BLaER1 treated with 17β-estradiol and CSF1 and Interleukin-3, amounts not matched to agents 10 nM and 100 nM (cell line): ENCODE measurements at regions not wholly inside any gene's neighbourhood (a gene's known extent, or its start where the extent isn't known, plus 50 kb on each side); places are given as distances from the start of the nearest gene placed in this dataset.
"Not testable (repeated sequence)": the region's sequence is repeated elsewhere in the genome, so short reads cannot be mapped to it uniquely, and the experiment has no call there.

Experiments used
- H3K27ac ChIP-seq, 11 experiments: shearing (Covaris generic); formaldehyde crosslinking; 2 replicates each; pipeline ENCODE4 v1.8.1; 2022
- H3K27me3 ChIP-seq, 11 experiments: shearing (Covaris generic); formaldehyde crosslinking; 2 replicates each; pipeline ENCODE4 v1.8.1; 2022
- H3K36me3 ChIP-seq, 11 experiments: shearing (Covaris generic); formaldehyde crosslinking; 2 replicates each; pipeline ENCODE4 v1.8.1; 2022
- H3K4me1 ChIP-seq, 10 experiments: shearing (Covaris generic); formaldehyde crosslinking; 2 replicates each; pipeline ENCODE4 v1.8.1; 2022
- H3K4me2 ChIP-seq, 11 experiments: shearing (Covaris generic); formaldehyde crosslinking; 2 replicates each; pipeline ENCODE4 v1.8.1; 2022
- H3K4me3 ChIP-seq, 10 experiments: shearing (Covaris generic); formaldehyde crosslinking; 2 replicates each; pipeline ENCODE4 v1.8.1; 2022
- H3K9ac ChIP-seq, 11 experiments: shearing (Covaris generic); formaldehyde crosslinking; 2 replicates each; pipeline ENCODE4 v1.8.1; 2022
- H3K9me3 ChIP-seq, 11 experiments: shearing (Covaris generic); formaldehyde crosslinking; replicated peaks in 1 of 11; 2 replicates each; pipeline ENCODE4 v1.8.1; 2022
- H4K20me1 ChIP-seq, 11 experiments: shearing (Covaris generic); formaldehyde crosslinking; 2 replicates each; pipeline ENCODE4 v1.8.1; 2022
- Cebpa-rat ChIP-seq, 11 experiments: shearing (Covaris generic); IDR thresholded peaks; 2 replicates each; pipeline ENCODE4 v1.8.1; 2022

GRCh38 chr6:135622081-135622480 is 124.5 kb upstream of the AHI1 start:
- no peaks in the 10 kb centered on the region for H4K20me1 ChIP-seq
- H3K4me3 ChIP-seq, result no peak overlapping the region
- H3K4me1 ChIP-seq, result peaks cover 6 to 14% (median 12%) of the 10 kb centered on the region in 10 experiments; a peak in 16 of 20 replicates
- no peak for TF ChIP-seq Cebpa-rat (IDR thresholded peaks at IDR 0.05)
- H3K9ac ChIP-seq, result no peak overlapping the region
- peaks cover 8 to 19% (median 12%) of the 10 kb centered on the region in 11 experiments for H3K9me3 ChIP-seq
- no peak overlapping the region for H3K4me2 ChIP-seq
- H3K36me3 ChIP-seq, result no peaks in the 10 kb centered on the region; a peak in 1 of 22 replicates
- no peaks in the 10 kb centered on the region for H3K27me3 ChIP-seq
- H3K27ac ChIP-seq, result no peak overlapping the region

GRCh38 chr6:135623979-135624378 is 126.4 kb upstream of the AHI1 start:
- H3K9ac ChIP-seq, result no peak overlapping the region
- no peak for TF ChIP-seq Cebpa-rat (IDR thresholded peaks at IDR 0.05)

GRCh38 chr6:135624402-135625295 is 127.1 kb upstream of the AHI1 start:
- peaks cover 8 to 16% (median 12%) of the 10 kb centered on the region in 11 experiments for H3K9me3 ChIP-seq
- TF ChIP-seq Cebpa-rat (IDR thresholded peaks at IDR 0.05), result no peak
- H4K20me1 ChIP-seq, result no peaks in the 10 kb centered on the region
- no peak overlapping the region for H3K4me3 ChIP-seq
- no peaks in the 10 kb centered on the region for H3K27me3 ChIP-seq
- H3K4me2 ChIP-seq, result peak overlapping the region; percentile 26 to 52 (median 43)
- H3K27ac ChIP-seq, result no peak overlapping the region
- H3K36me3 ChIP-seq, result no peaks in the 10 kb centered on the region; a peak in 1 of 22 replicates
- H3K9ac ChIP-seq, result no peak overlapping the region
- peaks cover 6 to 14% (median 12%) of the 10 kb centered on the region in 10 experiments; a peak in 16 of 20 replicates for H3K4me1 ChIP-seq

More at GRCh38 chr6:135623979-135624378, 126.4 kb upstream of the AHI1 start:
- H3K27ac ChIP-seq, result no peak overlapping the region
- no peaks in the 10 kb centered on the region; a peak in 1 of 22 replicates for H3K36me3 ChIP-seq
- peaks cover 6 to 14% (median 12%) of the 10 kb centered on the region in 10 experiments; a peak in 16 of 20 replicates for H3K4me1 ChIP-seq
- peak overlapping the region; percentile 26 to 52 (median 43); a peak in 19 of 22 replicates for H3K4me2 ChIP-seq
- H3K9me3 ChIP-seq, result peaks cover 8 to 19% (median 12%) of the 10 kb centered on the region in 11 experiments
- no peaks in the 10 kb centered on the region for H3K27me3 ChIP-seq
- no peak overlapping the region for H3K4me3 ChIP-seq
- H4K20me1 ChIP-seq, result no peaks in the 10 kb centered on the region

GRCh38 chr6:135626001-135626400 is 128.5 kb upstream of the AHI1 start:
- H3K9ac ChIP-seq, H3K4me3 ChIP-seq, H4K20me1 ChIP-seq, H3K4me2 ChIP-seq, H3K27me3 ChIP-seq, H3K27ac ChIP-seq, H3K36me3 ChIP-seq: not testable (repeated sequence)
- Histone ChIP-seq H3K9me3 (peaks cover 8 to 16% (median 12%) of the 10 kb centered on the region in 11 experiments), H3K4me1 (peaks cover 6 to 14% (median 12%) of the 10 kb centered on the region in 10 experiments; a peak in 16 of 20 replicates)

- H3K9me3 ChIP-seq, result peaks cover 8 to 16% (median 12%) of the 10 kb centered on the region in 11 experiments
- no peaks in the 10 kb centered on the region for H3K27me3 ChIP-seq
- no peaks in the 10 kb centered on the region; a peak in 1 of 22 replicates for H3K36me3 ChIP-seq
- no peak overlapping the region for H3K27ac ChIP-seq
- H3K4me2 ChIP-seq, result no peak overlapping the region
- no peak for TF ChIP-seq Cebpa-rat (IDR thresholded peaks at IDR 0.05)
- no peaks in the 10 kb centered on the region for H4K20me1 ChIP-seq
- peaks cover 6 to 14% (median 12%) of the 10 kb centered on the region in 10 experiments; a peak in 16 of 20 replicates for H3K4me1 ChIP-seq
- H3K4me3 ChIP-seq, result no peak overlapping the region
- no peak overlapping the region for H3K9ac ChIP-seq
Measured at GRCh38 chr6:135627092-135627715, 129.7 kb upstream of the AHI1 start.

- H3K27ac ChIP-seq, result no peak overlapping the region
- H3K27me3 ChIP-seq, result no peaks in the 10 kb centered on the region
- no peaks in the 10 kb centered on the region; a peak in 1 of 22 replicates for H3K36me3 ChIP-seq
- TF ChIP-seq Cebpa-rat (IDR thresholded peaks at IDR 0.05), result no peak
- H3K9me3 ChIP-seq, result peaks cover 5 to 9% (median 7%) of the 10 kb centered on the region in 11 experiments
- H4K20me1 ChIP-seq, result no peaks in the 10 kb centered on the region
- H3K4me1 ChIP-seq, result no peaks in the 10 kb centered on the region
- no peak overlapping the region for H3K4me2 ChIP-seq
- H3K4me3 ChIP-seq, result no peak overlapping the region
- no peak overlapping the region for H3K9ac ChIP-seq
Measured at GRCh38 chr6:135630789-135631376, 133.3 kb upstream of the AHI1 start.

- no peak for TF ChIP-seq Cebpa-rat (IDR thresholded peaks at IDR 0.05)
- Histone ChIP-seq H3K4me2 (no peak overlapping the region), H3K4me1 (no peaks in the 10 kb centered on the region), H3K27me3 (no peaks in the 10 kb centered on the region), H4K20me1 (no peaks in the 10 kb centered on the region), H3K9ac (no peak overlapping the region), H3K36me3 (no peaks in the 10 kb centered on the region), H3K9me3 (no peaks in the 10 kb centered on the region), H3K4me3 (no peak overlapping the region), H3K27ac (no peak overlapping the region)
Measured at GRCh38 chr6:135631821-135632220, 134.3 kb upstream of the AHI1 start.

GRCh38 chr6:135633573-135633972 is 136.0 kb upstream of the AHI1 start:
- Histone ChIP-seq H3K27me3 (no peaks in the 10 kb centered on the region), H3K27ac (no peak overlapping the region), H3K4me1 (no peaks in the 10 kb centered on the region), H3K36me3 (no peaks in the 10 kb centered on the region), H3K4me3 (no peak overlapping the region), H3K4me2 (no peak overlapping the region), H3K9ac (no peak overlapping the region), H3K9me3 (no peaks in the 10 kb centered on the region), H4K20me1 (no peaks in the 10 kb centered on the region)
- TF ChIP-seq Cebpa-rat (IDR thresholded peaks at IDR 0.05), result no peak

- Histone ChIP-seq H3K4me1 (no peaks in the 10 kb centered on the region), H3K4me3 (no peak overlapping the region), H3K27me3 (no peaks in the 10 kb centered on the region), H3K4me2 (no peak overlapping the region), H3K9me3 (no peaks in the 10 kb centered on the region), H3K36me3 (no peaks in the 10 kb centered on the region), H4K20me1 (no peaks in the 10 kb centered on the region), H3K9ac (no peak overlapping the region), H3K27ac (no peak overlapping the region)
- no peak for TF ChIP-seq Cebpa-rat (IDR thresholded peaks at IDR 0.05)
Measured at GRCh38 chr6:135637701-135638100, 140.2 kb upstream of the AHI1 start.
